Fibroblast of the aortic adventitia (primary cell): ENCODE measurements at regions not wholly inside any gene's neighbourhood (a gene's known extent, or its start where the extent isn't known, plus 50 kb on each side); places are given as distances from the start of the nearest gene placed in this dataset.
A peak's percentile ranks its signal among the peaks of the same experiment; 100 is the strongest.

Source experiments
- DNase-seq: peaks from one replicate; pipeline ENCODE4 v3.0.0-alpha.2; 2010; ENCODE audit warnings: low read depth
- H3K4me3 ChIP-seq: 2 replicates; pipeline ENCODE4 v1.5.1; 2011; ENCODE audit warnings: low read depth, mild to moderate bottlenecking, control low read depth, low read length, moderate library complexity
- TF ChIP-seq, protein P1 (sequence below): IDR thresholded peaks from 2 replicates; pipeline ENCODE4 v1.5.1; 2011; ENCODE audit warnings: mild to moderate bottlenecking, low read length, control low read depth, inconsistent platforms; ENCODE audit not compliant: insufficient read depth

- DNase-seq = no peak
- TF ChIP-seq, protein P1, sequence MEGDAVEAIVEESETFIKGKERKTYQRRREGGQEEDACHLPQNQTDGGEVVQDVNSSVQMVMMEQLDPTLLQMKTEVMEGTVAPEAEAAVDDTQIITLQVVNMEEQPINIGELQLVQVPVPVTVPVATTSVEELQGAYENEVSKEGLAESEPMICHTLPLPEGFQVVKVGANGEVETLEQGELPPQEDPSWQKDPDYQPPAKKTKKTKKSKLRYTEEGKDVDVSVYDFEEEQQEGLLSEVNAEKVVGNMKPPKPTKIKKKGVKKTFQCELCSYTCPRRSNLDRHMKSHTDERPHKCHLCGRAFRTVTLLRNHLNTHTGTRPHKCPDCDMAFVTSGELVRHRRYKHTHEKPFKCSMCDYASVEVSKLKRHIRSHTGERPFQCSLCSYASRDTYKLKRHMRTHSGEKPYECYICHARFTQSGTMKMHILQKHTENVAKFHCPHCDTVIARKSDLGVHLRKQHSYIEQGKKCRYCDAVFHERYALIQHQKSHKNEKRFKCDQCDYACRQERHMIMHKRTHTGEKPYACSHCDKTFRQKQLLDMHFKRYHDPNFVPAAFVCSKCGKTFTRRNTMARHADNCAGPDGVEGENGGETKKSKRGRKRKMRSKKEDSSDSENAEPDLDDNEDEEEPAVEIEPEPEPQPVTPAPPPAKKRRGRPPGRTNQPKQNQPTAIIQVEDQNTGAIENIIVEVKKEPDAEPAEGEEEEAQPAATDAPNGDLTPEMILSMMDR = no peak
- H3K4me3 ChIP-seq = no peak overlapping the region
These were observed 135.0 kb upstream of the PKDCC start for GRCh38 chr2:41912776-41913175.

DNA sequence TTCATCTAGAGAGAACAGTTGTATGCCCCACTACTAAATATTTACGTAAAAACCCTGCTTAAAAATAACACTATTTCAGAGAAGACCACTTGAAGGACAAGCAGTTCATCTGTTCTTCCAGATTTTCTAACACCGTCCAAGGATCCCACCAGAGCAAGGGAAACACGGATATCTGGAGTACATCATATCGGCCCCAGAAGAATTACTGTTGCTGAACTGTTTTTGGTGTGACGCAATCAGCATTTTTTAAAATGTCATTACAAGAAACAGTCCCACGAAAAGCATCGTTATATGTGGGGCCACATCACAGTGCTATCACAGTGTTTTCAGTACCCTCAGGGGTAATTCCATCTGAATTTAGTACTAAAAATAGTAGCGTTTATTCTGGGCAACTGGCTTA lies 134.5 kb upstream of the PKDCC start:
- no peak overlapping the region for H3K4me3 ChIP-seq
- DNase-seq = no peak
- TF ChIP-seq, protein P1 = no peak

- H3K4me3 ChIP-seq = no peak overlapping the region
- DNase-seq = no peak
- TF ChIP-seq, protein P1 = no peak
These were observed 133.8 kb upstream of the PKDCC start for GRCh38 chr2:41913921-41914609.

GRCh38 chr2:41914936-41915335 lies 132.9 kb upstream of the PKDCC start:
- TF ChIP-seq, protein P1 = no peak
- no peak overlapping the region for H3K4me3 ChIP-seq
- peak; percentile 28 for DNase-seq

- DNase-seq = no peak
- no peak overlapping the region for H3K4me3 ChIP-seq
- TF ChIP-seq, protein P1 = no peak
These were observed 131.6 kb upstream of the PKDCC start for GRCh38 chr2:41916177-41916576.

- H3K4me3 ChIP-seq = no peak overlapping the region
- TF ChIP-seq, protein P1 = no peak
- DNase-seq = no peak
These were observed 130.2 kb upstream of the PKDCC start for GRCh38 chr2:41917587-41917986.

DNA sequence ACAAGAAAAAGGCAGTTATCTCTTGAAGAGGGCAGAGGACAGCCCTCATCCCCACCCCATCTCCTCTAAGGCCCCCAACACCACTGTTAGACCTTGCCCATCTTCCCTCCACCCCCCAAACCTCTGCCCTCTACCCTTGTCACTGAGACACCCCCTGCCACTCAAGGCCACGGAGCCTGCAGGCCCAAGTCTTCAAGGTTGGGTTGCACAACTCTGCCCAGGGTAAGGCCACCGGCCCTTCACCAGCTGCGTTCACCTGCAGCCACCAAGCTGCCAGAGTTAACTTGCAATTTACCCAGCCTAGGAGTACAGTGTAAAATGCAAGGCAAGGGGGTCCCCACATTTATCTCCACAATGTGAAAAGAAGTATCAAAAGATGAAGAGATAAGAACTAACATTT lies 128.7 kb upstream of the PKDCC start:
- TF ChIP-seq, protein P1 = no peak

More for the DNA sequence above, 128.7 kb upstream of the PKDCC start:
- no peak overlapping the region for H3K4me3 ChIP-seq
- no peak for DNase-seq
